Stimulated activated CD8-positive, alpha-beta memory T cell treated with anti-CD3 and anti-CD28 coated beads, Interleukin-12 subunit alpha, Interleukin-12 subunit beta, amount 100 ng/mL, for 24 hours (primary cell): ENCODE measurements at regions not wholly inside any gene's neighbourhood (a gene's known extent, or its start where the extent isn't known, plus 50 kb on each side); places are given as distances from the start of the nearest gene placed in this dataset.

Experiments
- DNase-seq: peaks from one replicate; pipeline ENCODE4 v3.0.0-alpha.2; 2020; ENCODE audit errors: extremely low read depth

- DNase-seq, result no peak
Observed at GRCh38 chr17:14482715-14483114, 181.8 kb downstream of the HS3ST3B1 start.

GRCh38 chr17:14481664-14482063 lies 180.8 kb downstream of the HS3ST3B1 start:
- no peak for DNase-seq

GRCh38 chr17:14474591-14474990 lies 173.7 kb downstream of the HS3ST3B1 start:
- DNase-seq, result no peak

- no peak for DNase-seq
Observed at GRCh38 chr17:14471052-14471451, 170.2 kb downstream of the HS3ST3B1 start.

GRCh38 chr17:14470417-14470816 lies 169.5 kb downstream of the HS3ST3B1 start:
- DNase-seq, result no peak

GRCh38 chr17:14469971-14470370 lies 169.1 kb downstream of the HS3ST3B1 start:
- DNase-seq, result no peak

- DNase-seq, result no peak
Observed at GRCh38 chr17:14468858-14469257, 168.0 kb downstream of the HS3ST3B1 start.

- DNase-seq, result no peak
Observed at GRCh38 chr17:14461227-14461548, 160.3 kb downstream of the HS3ST3B1 start.

GRCh38 chr17:14460516-14461226 lies 159.8 kb downstream of the HS3ST3B1 start:
- DNase-seq, result no peak

GRCh38 chr17:14459955-14460354 lies 159.1 kb downstream of the HS3ST3B1 start:
- DNase-seq, result no peak

GRCh38 chr17:14458724-14459123 lies 157.8 kb downstream of the HS3ST3B1 start:
- no peak for DNase-seq

- DNase-seq, result no peak
Observed at GRCh38 chr17:14454746-14455145, 153.9 kb downstream of the HS3ST3B1 start.

- no peak for DNase-seq
Observed at GRCh38 chr17:14452856-14453255, 152.0 kb downstream of the HS3ST3B1 start.

- DNase-seq, result no peak
Observed at GRCh38 chr17:14451729-14452191, 150.9 kb downstream of the HS3ST3B1 start.

GRCh38 chr17:14448818-14449217 lies 147.9 kb downstream of the HS3ST3B1 start:
- DNase-seq, result no peak

GRCh38 chr17:14446825-14447224 lies 145.9 kb downstream of the HS3ST3B1 start:
- no peak for DNase-seq

- no peak for DNase-seq
Observed at GRCh38 chr17:14444915-14445314, 144.0 kb downstream of the HS3ST3B1 start.

GRCh38 chr17:14442798-14443528 lies 142.1 kb downstream of the HS3ST3B1 start:
- DNase-seq, result no peak

- no peak for DNase-seq
Observed at GRCh38 chr17:14437176-14437575, 136.3 kb downstream of the HS3ST3B1 start.

GRCh38 chr17:14436266-14436665 lies 135.4 kb downstream of the HS3ST3B1 start:
- no peak for DNase-seq

GRCh38 chr17:14434506-14434905 lies 133.6 kb downstream of the HS3ST3B1 start:
- DNase-seq, result no peak

GRCh38 chr17:14432079-14432478 lies 131.2 kb downstream of the HS3ST3B1 start:
- no peak for DNase-seq

- no peak for DNase-seq
Observed at GRCh38 chr17:14429084-14429483, 128.2 kb downstream of the HS3ST3B1 start.
